ENCODE measurements at regions not wholly inside any gene's neighbourhood (a gene's known extent, or its start where the extent isn't known, plus 50 kb on each side); places are given as distances from the start of the nearest gene placed in this dataset.
"Not testable (repeated sequence)": the region's sequence is repeated elsewhere in the genome, so short reads cannot be mapped to it uniquely, and the experiment has no call there.

- in situ Hi-C loops (cut with HindIII; ENCODE audit: low sequenced_read_pairs) = no loop called here
These were observed 401.0 kb downstream of the PAX1 start for GRCh38 chr20:22106308-22106938.

GRCh38 chr20:22101606-22102005 is 396.1 kb downstream of the PAX1 start:
- in situ Hi-C loops (cut with HindIII; ENCODE audit: low sequenced_read_pairs) = no loop called here

- in situ Hi-C loops (cut with HindIII; ENCODE audit: low sequenced_read_pairs) = no loop called here
These were observed 395.2 kb downstream of the PAX1 start for GRCh38 chr20:22100686-22101085.

GRCh38 chr20:22099348-22099747 is 393.9 kb downstream of the PAX1 start:
- in situ Hi-C loops (cut with HindIII; ENCODE audit: low sequenced_read_pairs) = no loop called here

GRCh38 chr20:22098511-22098910 is 393.0 kb downstream of the PAX1 start:
- in situ Hi-C loops (cut with HindIII; ENCODE audit: low sequenced_read_pairs) = no loop called here

- in situ Hi-C loops (cut with HindIII; ENCODE audit: low sequenced_read_pairs) = no loop called here
These were observed 387.7 kb downstream of the PAX1 start for GRCh38 chr20:22093122-22093521.

- in situ Hi-C loops (cut with HindIII; ENCODE audit: low sequenced_read_pairs) = no loop called here
These were observed 383.4 kb downstream of the PAX1 start for GRCh38 chr20:22088882-22089281.

- in situ Hi-C loops (cut with HindIII; ENCODE audit: low sequenced_read_pairs) = no loop called here
These were observed 375.5 kb downstream of the PAX1 start for GRCh38 chr20:22080985-22081384.

GRCh38 chr20:22074635-22075034 is 369.2 kb downstream of the PAX1 start:
- in situ Hi-C loops (cut with HindIII; ENCODE audit: low sequenced_read_pairs) = no loop called here

GRCh38 chr20:22071841-22072240 is 366.4 kb downstream of the PAX1 start:
- in situ Hi-C loops (cut with HindIII; ENCODE audit: low sequenced_read_pairs) = no loop called here

GRCh38 chr20:22070610-22071058 is 365.2 kb downstream of the PAX1 start:
- in situ Hi-C loops (cut with HindIII; ENCODE audit: low sequenced_read_pairs) = no loop called here

GRCh38 chr20:22063753-22064152 is 358.3 kb downstream of the PAX1 start:
- in situ Hi-C loops (cut with HindIII; ENCODE audit: low sequenced_read_pairs) = no loop called here

GRCh38 chr20:22062874-22063273 is 357.4 kb downstream of the PAX1 start:
- in situ Hi-C loops (cut with HindIII; ENCODE audit: low sequenced_read_pairs) = no loop called here

GRCh38 chr20:22060610-22061009 is 355.1 kb downstream of the PAX1 start:
- in situ Hi-C loops (cut with HindIII; ENCODE audit: low sequenced_read_pairs) = no loop called here

GRCh38 chr20:22058746-22059145 is 353.3 kb downstream of the PAX1 start:
- in situ Hi-C loops (cut with HindIII; ENCODE audit: low sequenced_read_pairs) = no loop called here

GRCh38 chr20:22055981-22056380 is 350.5 kb downstream of the PAX1 start:
- in situ Hi-C loops (cut with HindIII; ENCODE audit: low sequenced_read_pairs) = no loop called here

- in situ Hi-C loops (cut with HindIII; ENCODE audit: low sequenced_read_pairs) = no loop called here
These were observed 346.7 kb downstream of the PAX1 start for GRCh38 chr20:22052025-22052650.

GRCh38 chr20:22045956-22046507 is 340.6 kb downstream of the PAX1 start:
- in situ Hi-C loops (cut with HindIII; ENCODE audit: low sequenced_read_pairs) = not testable (repeated sequence)

- in situ Hi-C loops (cut with HindIII; ENCODE audit: low sequenced_read_pairs) = no loop called here
These were observed 322.0 kb downstream of the PAX1 start for GRCh38 chr20:22027423-22027822.

- in situ Hi-C loops (cut with HindIII; ENCODE audit: low sequenced_read_pairs) = no loop called here
These were observed 314.7 kb downstream of the PAX1 start for GRCh38 chr20:22020201-22020600.

GRCh38 chr20:22008456-22008855 is 303.0 kb downstream of the PAX1 start:
- in situ Hi-C loops (cut with HindIII; ENCODE audit: low sequenced_read_pairs) = no loop called here

- in situ Hi-C loops (cut with HindIII; ENCODE audit: low sequenced_read_pairs) = no loop called here
These were observed 300.8 kb downstream of the PAX1 start for GRCh38 chr20:22006306-22006705.

Data from endothelial cell of hepatic sinusoid (primary cell).